ENCODE measurements at regions not wholly inside any gene's neighbourhood (a gene's known extent, or its start where the extent isn't known, plus 50 kb on each side); places are given as distances from the start of the nearest gene placed in this dataset.

- TF ChIP-seq CTCF (IDR thresholded peaks at IDR 0.05): no peak
- TF ChIP-seq EZH2 (IDR thresholded peaks at IDR 0.05; ENCODE audit: borderline replicate concordance, insufficient read depth, low read depth, low read length, poor library complexity, severe bottlenecking): no peak
Measured at GRCh38 chr4:64784125-64784524, 374.9 kb upstream of the TECRL start.

All from B cell (primary cell).